ENCODE measurements at regions not wholly inside any gene's neighbourhood (a gene's known extent, or its start where the extent isn't known, plus 50 kb on each side); places are given as distances from the start of the nearest gene placed in this dataset.

DNA sequence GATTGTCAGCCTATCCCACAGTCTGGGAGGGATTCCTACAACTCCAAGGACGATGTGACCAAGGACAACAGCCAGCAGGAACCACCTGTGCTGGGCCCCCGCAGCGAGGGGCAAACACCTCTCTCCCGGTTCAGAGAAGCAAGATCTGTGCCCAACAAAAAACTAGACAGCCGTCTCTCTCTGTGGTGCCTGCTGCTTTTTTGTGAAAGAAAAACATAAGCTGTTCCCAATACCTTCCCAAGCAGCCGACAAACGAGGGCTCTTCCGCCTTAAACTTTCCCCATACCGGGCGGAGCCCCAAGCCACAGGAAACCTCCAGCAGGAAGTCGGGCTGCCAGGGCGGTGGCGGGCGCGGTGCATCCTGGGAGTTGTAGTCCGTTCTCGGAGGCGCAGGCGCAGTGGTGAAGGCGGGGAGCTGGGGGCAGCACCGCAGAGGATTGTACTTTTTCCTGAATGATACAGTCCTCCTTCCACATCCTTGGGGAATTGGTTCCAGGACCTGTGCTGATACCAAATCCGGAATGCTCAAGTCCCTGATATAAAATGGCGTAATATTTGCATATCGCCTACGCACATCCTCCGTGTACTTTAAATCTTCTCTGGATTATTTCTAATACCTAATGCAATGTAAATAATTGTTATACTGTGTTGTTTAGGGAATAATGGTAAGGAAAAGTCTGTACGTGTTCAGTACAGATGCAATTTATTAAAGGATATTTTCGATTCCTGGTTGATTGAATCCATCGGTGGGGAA lies 63.1 kb upstream of the IRF2 start (continued):
- TF ChIP-seq, protein P1, sequence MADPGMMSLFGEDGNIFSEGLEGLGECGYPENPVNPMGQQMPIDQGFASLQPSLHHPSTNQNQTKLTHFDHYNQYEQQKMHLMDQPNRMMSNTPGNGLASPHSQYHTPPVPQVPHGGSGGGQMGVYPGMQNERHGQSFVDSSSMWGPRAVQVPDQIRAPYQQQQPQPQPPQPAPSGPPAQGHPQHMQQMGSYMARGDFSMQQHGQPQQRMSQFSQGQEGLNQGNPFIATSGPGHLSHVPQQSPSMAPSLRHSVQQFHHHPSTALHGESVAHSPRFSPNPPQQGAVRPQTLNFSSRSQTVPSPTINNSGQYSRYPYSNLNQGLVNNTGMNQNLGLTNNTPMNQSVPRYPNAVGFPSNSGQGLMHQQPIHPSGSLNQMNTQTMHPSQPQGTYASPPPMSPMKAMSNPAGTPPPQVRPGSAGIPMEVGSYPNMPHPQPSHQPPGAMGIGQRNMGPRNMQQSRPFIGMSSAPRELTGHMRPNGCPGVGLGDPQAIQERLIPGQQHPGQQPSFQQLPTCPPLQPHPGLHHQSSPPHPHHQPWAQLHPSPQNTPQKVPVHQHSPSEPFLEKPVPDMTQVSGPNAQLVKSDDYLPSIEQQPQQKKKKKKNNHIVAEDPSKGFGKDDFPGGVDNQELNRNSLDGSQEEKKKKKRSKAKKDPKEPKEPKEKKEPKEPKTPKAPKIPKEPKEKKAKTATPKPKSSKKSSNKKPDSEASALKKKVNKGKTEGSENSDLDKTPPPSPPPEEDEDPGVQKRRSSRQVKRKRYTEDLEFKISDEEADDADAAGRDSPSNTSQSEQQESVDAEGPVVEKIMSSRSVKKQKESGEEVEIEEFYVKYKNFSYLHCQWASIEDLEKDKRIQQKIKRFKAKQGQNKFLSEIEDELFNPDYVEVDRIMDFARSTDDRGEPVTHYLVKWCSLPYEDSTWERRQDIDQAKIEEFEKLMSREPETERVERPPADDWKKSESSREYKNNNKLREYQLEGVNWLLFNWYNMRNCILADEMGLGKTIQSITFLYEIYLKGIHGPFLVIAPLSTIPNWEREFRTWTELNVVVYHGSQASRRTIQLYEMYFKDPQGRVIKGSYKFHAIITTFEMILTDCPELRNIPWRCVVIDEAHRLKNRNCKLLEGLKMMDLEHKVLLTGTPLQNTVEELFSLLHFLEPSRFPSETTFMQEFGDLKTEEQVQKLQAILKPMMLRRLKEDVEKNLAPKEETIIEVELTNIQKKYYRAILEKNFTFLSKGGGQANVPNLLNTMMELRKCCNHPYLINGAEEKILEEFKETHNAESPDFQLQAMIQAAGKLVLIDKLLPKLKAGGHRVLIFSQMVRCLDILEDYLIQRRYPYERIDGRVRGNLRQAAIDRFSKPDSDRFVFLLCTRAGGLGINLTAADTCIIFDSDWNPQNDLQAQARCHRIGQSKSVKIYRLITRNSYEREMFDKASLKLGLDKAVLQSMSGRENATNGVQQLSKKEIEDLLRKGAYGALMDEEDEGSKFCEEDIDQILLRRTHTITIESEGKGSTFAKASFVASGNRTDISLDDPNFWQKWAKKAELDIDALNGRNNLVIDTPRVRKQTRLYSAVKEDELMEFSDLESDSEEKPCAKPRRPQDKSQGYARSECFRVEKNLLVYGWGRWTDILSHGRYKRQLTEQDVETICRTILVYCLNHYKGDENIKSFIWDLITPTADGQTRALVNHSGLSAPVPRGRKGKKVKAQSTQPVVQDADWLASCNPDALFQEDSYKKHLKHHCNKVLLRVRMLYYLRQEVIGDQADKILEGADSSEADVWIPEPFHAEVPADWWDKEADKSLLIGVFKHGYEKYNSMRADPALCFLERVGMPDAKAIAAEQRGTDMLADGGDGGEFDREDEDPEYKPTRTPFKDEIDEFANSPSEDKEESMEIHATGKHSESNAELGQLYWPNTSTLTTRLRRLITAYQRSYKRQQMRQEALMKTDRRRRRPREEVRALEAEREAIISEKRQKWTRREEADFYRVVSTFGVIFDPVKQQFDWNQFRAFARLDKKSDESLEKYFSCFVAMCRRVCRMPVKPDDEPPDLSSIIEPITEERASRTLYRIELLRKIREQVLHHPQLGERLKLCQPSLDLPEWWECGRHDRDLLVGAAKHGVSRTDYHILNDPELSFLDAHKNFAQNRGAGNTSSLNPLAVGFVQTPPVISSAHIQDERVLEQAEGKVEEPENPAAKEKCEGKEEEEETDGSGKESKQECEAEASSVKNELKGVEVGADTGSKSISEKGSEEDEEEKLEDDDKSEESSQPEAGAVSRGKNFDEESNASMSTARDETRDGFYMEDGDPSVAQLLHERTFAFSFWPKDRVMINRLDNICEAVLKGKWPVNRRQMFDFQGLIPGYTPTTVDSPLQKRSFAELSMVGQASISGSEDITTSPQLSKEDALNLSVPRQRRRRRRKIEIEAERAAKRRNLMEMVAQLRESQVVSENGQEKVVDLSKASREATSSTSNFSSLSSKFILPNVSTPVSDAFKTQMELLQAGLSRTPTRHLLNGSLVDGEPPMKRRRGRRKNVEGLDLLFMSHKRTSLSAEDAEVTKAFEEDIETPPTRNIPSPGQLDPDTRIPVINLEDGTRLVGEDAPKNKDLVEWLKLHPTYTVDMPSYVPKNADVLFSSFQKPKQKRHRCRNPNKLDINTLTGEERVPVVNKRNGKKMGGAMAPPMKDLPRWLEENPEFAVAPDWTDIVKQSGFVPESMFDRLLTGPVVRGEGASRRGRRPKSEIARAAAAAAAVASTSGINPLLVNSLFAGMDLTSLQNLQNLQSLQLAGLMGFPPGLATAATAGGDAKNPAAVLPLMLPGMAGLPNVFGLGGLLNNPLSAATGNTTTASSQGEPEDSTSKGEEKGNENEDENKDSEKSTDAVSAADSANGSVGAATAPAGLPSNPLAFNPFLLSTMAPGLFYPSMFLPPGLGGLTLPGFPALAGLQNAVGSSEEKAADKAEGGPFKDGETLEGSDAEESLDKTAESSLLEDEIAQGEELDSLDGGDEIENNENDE (IDR thresholded peaks at IDR 0.05; ENCODE audit: insufficient replicate concordance, low read length), result no peak
- TF ChIP-seq SRF (IDR thresholded peaks at IDR 0.05; ENCODE audit: low read depth, low read length) (no peak), POU5F1 (IDR thresholded peaks at IDR 0.05; ENCODE audit: low read depth, low read length) (no peak)
